GM12873 (cell line): ENCODE measurements at regions not wholly inside any gene's neighbourhood (a gene's known extent, or its start where the extent isn't known, plus 50 kb on each side); places are given as distances from the start of the nearest gene placed in this dataset.

Source experiments
- CTCF ChIP-seq: IDR thresholded peaks from 2 replicates; pipeline ENCODE4 v1.5.1; 2012; ENCODE audit warnings: low read depth, mild to moderate bottlenecking, moderate library complexity, low read length, control low read depth; ENCODE audit not compliant: insufficient read depth; ENCODE audit errors: missing control alignments

- TF ChIP-seq CTCF: no peak
Observed at GRCh38 chr6:167662881-167663205, 163.9 kb upstream of the AFDN start.

- TF ChIP-seq CTCF: no peak
Observed at GRCh38 chr6:167663316-167663715, 163.4 kb upstream of the AFDN start.

- no peak for TF ChIP-seq CTCF
Observed at GRCh38 chr6:167663784-167664443, 162.8 kb upstream of the AFDN start.

GRCh38 chr6:167664678-167665660, 161.7 kb upstream of the AFDN start:
- TF ChIP-seq CTCF: no peak

GRCh38 chr6:167665698-167666330, 160.9 kb upstream of the AFDN start:
- no peak for TF ChIP-seq CTCF

- no peak for TF ChIP-seq CTCF
Observed at GRCh38 chr6:167666571-167667203, 160.0 kb upstream of the AFDN start.
